Fibroblast of lung (primary cell): ENCODE measurements at regions not wholly inside any gene's neighbourhood (a gene's known extent, or its start where the extent isn't known, plus 50 kb on each side); places are given as distances from the start of the nearest gene placed in this dataset.

Experiments used
- DNase-seq, 2 donors: peaks; one replicate each; pipeline versions ENCODE4 v3.0.0 to v3.0.0-alpha.2; 2010; ENCODE audit warnings: low read depth in 2 of 2
- H2AFZ ChIP-seq: 2 replicates; pipeline ENCODE4 v1.5.1; 2012; ENCODE audit warnings: low read length, control low read depth, inconsistent platforms
- H3K27ac ChIP-seq: 2 replicates; pipeline ENCODE4 v1.5.1; 2011; ENCODE audit warnings: low read length, control low read depth; ENCODE audit not compliant: insufficient read depth
- H3K27me3 ChIP-seq: 2 replicates; pipeline ENCODE4 v1.5.1; 2011; ENCODE audit warnings: mild to moderate bottlenecking, low read length; ENCODE audit not compliant: control insufficient read depth, insufficient read depth
- H3K36me3 ChIP-seq: 2 replicates; pipeline ENCODE4 v1.5.1; 2011; ENCODE audit warnings: low read length; ENCODE audit not compliant: control insufficient read depth, insufficient read depth
- H3K4me1 ChIP-seq: 2 replicates; pipeline ENCODE4 v1.5.1; 2011; ENCODE audit warnings: low read length; ENCODE audit not compliant: control insufficient read depth, insufficient read depth; ENCODE audit errors: extremely low read depth
- H3K4me2 ChIP-seq: 2 replicates; pipeline ENCODE4 v1.5.1; 2011; ENCODE audit warnings: low read length, control low read depth; ENCODE audit not compliant: insufficient read depth; ENCODE audit errors: extremely low read depth
- H3K4me3 ChIP-seq, 4 experiments: fragments of 200-600 bp in 1 of 4; sonication (generic) in 1 of 4; replicated peaks in 1 of 4; 2 replicates each; pipeline ENCODE4 v1.5.1; 2011 to 2016; ENCODE audit warnings: low read length in 4 of 4, low read depth in 3 of 4, mild to moderate bottlenecking in 3 of 4, control low read depth in 2 of 4, inconsistent platforms in 1 of 4, mixed read lengths in 1 of 4; ENCODE audit not compliant: insufficient read depth in 1 of 4; ENCODE audit errors: control extremely low read depth in 1 of 4
- H3K79me2 ChIP-seq: 2 replicates; pipeline ENCODE4 v1.5.1; 2012; ENCODE audit warnings: mild to moderate bottlenecking, low read length, inconsistent platforms; ENCODE audit not compliant: control insufficient read depth, insufficient read depth
- H3K9ac ChIP-seq: 2 replicates; pipeline ENCODE4 v1.5.1; 2011; ENCODE audit warnings: mild to moderate bottlenecking, low read length, control low read depth; ENCODE audit not compliant: insufficient read depth
- H3K9me3 ChIP-seq: 2 replicates; pipeline ENCODE4 v1.5.1; 2012; ENCODE audit warnings: low read depth, low read length; ENCODE audit not compliant: control insufficient read depth, insufficient read depth
- H4K20me1 ChIP-seq: 2 replicates; pipeline ENCODE4 v1.5.1; 2011; ENCODE audit warnings: low read length; ENCODE audit not compliant: control insufficient read depth, insufficient read depth; ENCODE audit errors: extremely low read depth
- EZH2 ChIP-seq: IDR thresholded peaks from 2 replicates; pipeline ENCODE4 v1.5.1; 2012; ENCODE audit warnings: low read length, control low read depth, mild to moderate bottlenecking; ENCODE audit errors: missing control alignments
- TF ChIP-seq, protein P1 (sequence below), 2 donors: IDR thresholded peaks in 1 of 2; conservative IDR thresholded peaks in 1 of 2; 1 replicate in 1 of 2; 2 replicates in 1 of 2; pipeline ENCODE4 v1.5.1; 2011 to 2012; ENCODE audit warnings: low read length in 2 of 2, control low read depth in 1 of 2, inconsistent platforms in 1 of 2, low read depth in 1 of 2, mild to moderate bottlenecking in 1 of 2

DNA sequence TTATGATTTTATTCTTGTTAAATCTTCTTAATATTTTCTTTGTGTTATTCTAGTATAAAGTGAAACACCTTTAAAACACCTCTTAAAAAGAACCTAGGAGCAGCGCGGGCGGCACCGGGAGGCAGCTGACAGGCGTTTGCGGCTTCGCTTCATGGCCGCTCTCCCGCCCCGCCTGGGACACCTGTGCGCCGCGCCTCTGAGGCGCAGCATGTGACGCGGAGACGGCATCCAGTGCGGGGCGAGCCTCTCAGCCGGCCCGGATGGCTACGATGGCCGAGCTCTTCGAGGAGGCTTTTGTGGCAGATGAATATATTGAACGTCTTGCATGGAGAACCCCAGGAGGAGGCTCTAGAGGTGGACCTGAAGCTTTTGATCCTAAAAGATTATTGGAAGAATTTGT lies 1592.7 kb downstream of the TECRL start:
- H3K27me3 ChIP-seq: no peaks in the 10 kb centered on the region
- TF ChIP-seq, protein P1, sequence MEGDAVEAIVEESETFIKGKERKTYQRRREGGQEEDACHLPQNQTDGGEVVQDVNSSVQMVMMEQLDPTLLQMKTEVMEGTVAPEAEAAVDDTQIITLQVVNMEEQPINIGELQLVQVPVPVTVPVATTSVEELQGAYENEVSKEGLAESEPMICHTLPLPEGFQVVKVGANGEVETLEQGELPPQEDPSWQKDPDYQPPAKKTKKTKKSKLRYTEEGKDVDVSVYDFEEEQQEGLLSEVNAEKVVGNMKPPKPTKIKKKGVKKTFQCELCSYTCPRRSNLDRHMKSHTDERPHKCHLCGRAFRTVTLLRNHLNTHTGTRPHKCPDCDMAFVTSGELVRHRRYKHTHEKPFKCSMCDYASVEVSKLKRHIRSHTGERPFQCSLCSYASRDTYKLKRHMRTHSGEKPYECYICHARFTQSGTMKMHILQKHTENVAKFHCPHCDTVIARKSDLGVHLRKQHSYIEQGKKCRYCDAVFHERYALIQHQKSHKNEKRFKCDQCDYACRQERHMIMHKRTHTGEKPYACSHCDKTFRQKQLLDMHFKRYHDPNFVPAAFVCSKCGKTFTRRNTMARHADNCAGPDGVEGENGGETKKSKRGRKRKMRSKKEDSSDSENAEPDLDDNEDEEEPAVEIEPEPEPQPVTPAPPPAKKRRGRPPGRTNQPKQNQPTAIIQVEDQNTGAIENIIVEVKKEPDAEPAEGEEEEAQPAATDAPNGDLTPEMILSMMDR (conservative IDR thresholded peaks at IDR 0.05 in 1 of 2, IDR thresholded peaks at IDR 0.05 in 1 of 2; ENCODE audit: low read depth in 1 of 2, low read length in 2 of 2): no peak
- no peak for TF ChIP-seq EZH2
- H3K4me1 ChIP-seq: no peaks in the 10 kb centered on the region
- no peaks in the 10 kb centered on the region for H3K36me3 ChIP-seq
- H3K79me2 ChIP-seq: no peaks in the 10 kb centered on the region
- H3K4me3 ChIP-seq: no peak overlapping the region
- DNase-seq: no peak
- no peak overlapping the region for H2AFZ ChIP-seq
- H3K27ac ChIP-seq: no peak overlapping the region
- H3K9ac ChIP-seq: no peak overlapping the region
- H3K9me3 ChIP-seq: no peaks in the 10 kb centered on the region
- H4K20me1 ChIP-seq: no peaks in the 10 kb centered on the region
- no peak overlapping the region for H3K4me2 ChIP-seq

DNA sequence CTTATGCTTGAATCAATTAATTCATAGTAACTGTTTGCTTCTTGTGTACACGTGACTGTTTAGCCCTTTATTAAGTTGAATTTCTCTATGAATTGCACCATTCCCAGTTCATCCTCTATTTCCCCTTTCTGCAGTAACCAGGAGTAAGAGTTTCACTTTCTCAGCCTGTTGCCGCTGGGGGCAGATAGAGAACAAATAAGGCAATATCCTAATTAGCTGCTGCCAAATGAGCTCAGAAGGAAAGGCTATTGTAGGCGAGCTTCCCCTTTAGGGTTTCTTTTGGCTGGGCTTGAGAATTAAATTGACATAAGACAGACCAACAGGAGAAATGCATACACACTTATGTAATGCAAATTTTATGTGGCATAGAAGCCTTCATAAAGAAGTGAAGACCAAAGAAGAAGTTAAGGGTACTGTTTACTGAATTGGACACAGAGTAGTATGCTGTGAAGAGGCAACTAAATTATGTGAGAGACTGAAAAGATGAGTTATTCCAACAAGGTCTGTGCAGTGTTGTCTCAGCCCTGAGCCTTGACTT lies 1594.7 kb downstream of the TECRL start:
- Histone ChIP-seq H3K27me3 (no peaks in the 10 kb centered on the region), H3K4me3 (no peak overlapping the region), H3K9me3 (no peaks in the 10 kb centered on the region), H2AFZ (no peak overlapping the region), H4K20me1 (no peaks in the 10 kb centered on the region), H3K4me2 (no peak overlapping the region), H3K79me2 (no peaks in the 10 kb centered on the region), H3K9ac (no peak overlapping the region), H3K36me3 (no peaks in the 10 kb centered on the region), H3K4me1 (no peaks in the 10 kb centered on the region), H3K27ac (no peak overlapping the region)
- no peak for DNase-seq
- TF ChIP-seq EZH2: no peak
- TF ChIP-seq, protein P1 (conservative IDR thresholded peaks at IDR 0.05 in 1 of 2, IDR thresholded peaks at IDR 0.05 in 1 of 2; ENCODE audit: low read depth in 1 of 2, low read length in 2 of 2): no peak

DNA sequence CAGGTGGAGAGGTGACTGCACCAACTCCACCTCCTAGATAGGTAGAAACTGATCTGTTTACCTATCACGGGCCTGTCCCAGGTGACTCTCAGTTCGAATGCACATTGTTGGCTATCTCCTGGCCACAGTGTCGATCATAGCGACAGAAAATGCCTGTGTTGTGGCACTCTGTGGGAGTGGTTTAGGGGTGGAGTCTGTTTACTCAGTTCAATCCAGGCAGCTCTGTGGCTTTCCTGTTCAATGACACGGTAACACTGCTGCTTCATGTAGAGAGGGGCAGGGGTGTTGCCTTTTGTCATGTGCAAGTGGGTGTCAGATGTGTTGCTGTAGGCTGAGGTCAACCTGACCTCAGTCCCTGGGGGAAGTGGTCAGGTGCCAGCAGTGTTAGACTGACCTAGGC lies 1602.4 kb downstream of the TECRL start:
- Histone ChIP-seq H3K9ac (no peak overlapping the region), H3K27ac (no peak overlapping the region), H2AFZ (no peak overlapping the region), H3K4me2 (no peak overlapping the region), H3K79me2 (no peaks in the 10 kb centered on the region), H3K27me3 (no peaks in the 10 kb centered on the region), H4K20me1 (no peaks in the 10 kb centered on the region), H3K4me3 (no peak overlapping the region), H3K9me3 (no peaks in the 10 kb centered on the region), H3K4me1 (no peaks in the 10 kb centered on the region), H3K36me3 (no peaks in the 10 kb centered on the region)
- no peak for TF ChIP-seq EZH2
- TF ChIP-seq, protein P1 (conservative IDR thresholded peaks at IDR 0.05 in 1 of 2, IDR thresholded peaks at IDR 0.05 in 1 of 2; ENCODE audit: low read depth in 1 of 2, low read length in 2 of 2): no peak
- DNase-seq: no peak
